NCI-H1417 (cell line): ENCODE measurements at regions not wholly inside any gene's neighbourhood (a gene's known extent, or its start where the extent isn't known, plus 50 kb on each side); places are given as distances from the start of the nearest gene placed in this dataset.
"Not testable (repeated sequence)": the region's sequence is repeated elsewhere in the genome, so short reads cannot be mapped to it uniquely, and the experiment has no call there.

Experiments used
- DNase-seq, 3 experiments: peaks; one replicate each; lab custom pipeline; 2025; lab: John Stamatoyannopoulos, UW

DNA sequence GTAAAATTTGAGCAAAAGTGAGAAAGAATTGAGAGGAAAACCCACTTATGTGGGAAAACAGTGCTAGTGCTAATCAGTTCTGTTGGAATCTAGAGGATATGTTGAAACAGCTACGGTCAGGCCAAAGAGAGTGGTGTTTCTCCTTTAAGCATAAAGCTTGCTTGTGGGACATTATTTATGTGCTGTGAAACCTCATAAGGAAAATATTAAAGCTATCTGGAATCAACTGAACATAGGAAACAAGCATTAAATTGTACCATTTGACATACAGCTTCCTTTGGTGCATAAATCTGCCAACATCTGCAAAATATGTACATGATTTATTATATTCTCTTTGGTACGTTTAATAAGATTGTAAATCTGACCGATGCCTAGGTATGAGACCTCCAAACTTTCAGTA is 182.5 kb upstream of the PDE10A start:
- no peak for DNase-seq

DNA sequence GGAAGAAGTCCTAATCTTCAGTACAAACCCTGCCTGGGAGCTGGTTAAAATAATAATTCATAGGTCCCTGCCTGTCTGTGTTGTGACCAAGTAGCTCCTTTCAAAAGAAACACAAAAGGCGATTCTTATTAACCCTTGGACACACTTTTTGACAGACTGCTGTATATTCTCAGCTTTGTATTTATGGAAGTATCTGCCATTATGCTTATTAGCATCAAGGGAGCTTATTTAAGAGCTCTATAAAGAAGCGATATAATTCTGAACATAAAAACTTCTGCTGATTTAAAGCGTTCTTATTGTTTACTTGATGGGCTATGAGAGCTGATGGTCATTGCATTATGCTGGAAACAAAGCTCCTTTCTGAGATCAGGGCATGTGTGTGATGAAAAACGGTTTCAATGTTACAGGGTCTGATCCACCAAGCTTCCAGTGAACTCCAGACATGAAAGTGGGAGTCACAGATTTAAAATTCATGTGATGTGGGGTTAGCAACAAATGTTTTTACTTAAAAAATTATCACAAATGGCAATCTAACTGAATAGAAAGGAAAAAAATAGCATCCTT is 181.8 kb upstream of the PDE10A start:
- no peak for DNase-seq

- no peak for DNase-seq
Observed at GRCh38 chr6:165844232-165844631, 181.2 kb upstream of the PDE10A start.

DNA sequence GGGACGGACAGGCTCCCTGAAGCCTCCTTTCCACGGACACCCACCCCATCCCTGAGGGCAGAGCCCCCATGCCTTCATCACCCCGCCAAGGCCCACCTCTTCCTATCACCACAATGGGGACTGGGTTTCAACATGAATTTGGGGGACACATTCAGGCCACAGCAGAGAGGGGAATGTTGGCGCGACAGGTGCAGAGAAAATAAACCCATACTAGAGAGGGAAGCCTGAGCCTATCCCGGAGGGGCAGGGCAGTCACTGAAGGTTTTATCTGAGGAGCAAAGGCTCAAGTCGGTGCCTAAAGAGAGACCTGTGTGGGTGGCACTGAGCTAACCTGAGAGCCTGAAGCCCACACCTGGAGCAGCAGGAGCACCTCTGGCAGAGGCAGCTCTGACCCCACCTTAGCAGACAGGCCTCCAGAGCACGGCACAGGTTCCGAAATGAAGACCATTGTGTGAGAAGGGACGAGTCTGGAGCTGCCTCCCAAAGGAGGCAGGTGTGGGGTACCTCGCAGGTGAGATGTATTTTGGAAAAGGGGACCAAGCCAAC is 180.6 kb upstream of the PDE10A start:
- DNase-seq = no peak

GRCh38 chr6:165843121-165843520 is 180.1 kb upstream of the PDE10A start:
- no peak for DNase-seq

GRCh38 chr6:165842281-165842936 is 179.4 kb upstream of the PDE10A start:
- no peak for DNase-seq

- DNase-seq = no peak
Observed at GRCh38 chr6:165841153-165841558, 178.1 kb upstream of the PDE10A start.

GRCh38 chr6:165837948-165838745 is 175.1 kb upstream of the PDE10A start:
- DNase-seq = no peak

DNA sequence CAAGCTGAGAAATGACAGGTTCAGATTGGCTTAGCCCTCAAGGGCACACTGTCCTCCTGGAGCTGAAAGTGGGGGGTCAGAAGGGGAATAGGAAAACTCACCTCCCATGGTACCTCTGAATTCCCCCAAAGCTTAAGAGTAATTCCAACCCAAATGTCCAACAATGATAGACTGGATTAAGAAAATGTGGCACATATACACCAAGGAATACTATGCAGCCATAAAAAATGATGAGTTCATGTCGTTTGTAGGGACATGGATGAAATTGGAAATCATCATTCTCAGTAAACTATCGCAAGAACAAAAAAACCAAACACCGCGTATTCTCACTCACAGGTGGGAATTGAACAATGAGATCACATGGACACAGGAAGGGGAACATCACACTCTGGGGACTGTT is 173.6 kb upstream of the PDE10A start:
- not testable (repeated sequence) for DNase-seq

- DNase-seq = no peak
Observed at GRCh38 chr6:165835410-165835851, 172.4 kb upstream of the PDE10A start.

- DNase-seq = peak in 2 of 3 experiments; percentile 15 to 36
Observed at GRCh38 chr6:165834613-165835259, 171.7 kb upstream of the PDE10A start.

GRCh38 chr6:165833355-165833754 is 170.3 kb upstream of the PDE10A start:
- peak in 1 of 3 experiments; percentile 15 for DNase-seq

DNA sequence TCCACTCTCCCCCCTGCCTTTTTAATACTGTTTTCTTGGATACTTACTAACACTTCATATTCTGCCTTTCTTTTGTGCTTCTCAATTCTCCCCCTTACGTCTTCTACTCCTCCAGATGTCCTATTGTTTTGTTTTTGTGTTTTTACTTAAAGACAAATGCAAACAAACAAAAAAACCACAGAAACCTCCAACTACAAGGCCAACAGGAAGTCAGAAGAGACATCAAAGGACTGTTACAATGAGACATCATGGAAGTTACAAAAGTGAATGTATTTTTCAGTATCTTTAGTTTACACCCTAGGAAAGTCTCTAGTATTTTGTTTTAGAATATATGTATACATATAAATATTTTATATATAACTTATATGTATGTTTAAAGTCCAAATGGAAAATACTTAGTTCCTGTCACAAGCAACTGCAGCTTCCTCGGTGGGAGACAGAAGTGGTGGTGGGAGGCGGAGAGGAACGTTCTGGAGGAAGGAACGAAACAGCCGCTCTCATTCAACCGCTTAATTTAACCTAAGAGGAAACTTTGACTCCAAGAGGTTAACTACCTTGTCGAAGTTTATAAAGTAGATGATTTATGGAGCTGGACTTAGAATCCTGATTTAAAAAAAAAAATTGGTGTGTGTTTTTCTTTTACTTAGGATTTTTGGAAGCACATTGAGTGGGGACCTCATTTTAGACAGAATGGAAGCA is 168.9 kb upstream of the PDE10A start:
- no peak for DNase-seq

DNA sequence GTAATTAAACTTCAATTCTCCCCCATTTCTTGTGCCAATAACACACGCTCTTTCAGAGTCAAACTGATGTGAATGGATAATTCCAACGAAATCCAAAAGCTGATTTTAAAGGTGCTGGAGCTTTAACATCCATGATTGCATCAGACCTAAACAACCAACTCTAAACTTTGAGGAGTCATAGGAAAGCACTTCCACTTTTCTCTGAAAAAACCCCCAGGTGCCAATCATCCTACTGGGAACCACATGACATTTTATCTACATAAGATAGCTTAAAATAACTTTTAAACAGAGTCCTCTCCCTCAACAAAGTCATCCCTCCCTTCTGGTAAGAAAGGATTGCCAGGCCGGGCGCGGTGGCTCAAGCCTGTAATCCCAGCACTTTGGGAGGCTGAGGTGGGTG is 167.7 kb upstream of the PDE10A start:
- no peak for DNase-seq

GRCh38 chr6:165829376-165829775 is 166.3 kb upstream of the PDE10A start:
- no peak for DNase-seq

- DNase-seq = no peak
Observed at GRCh38 chr6:165827190-165827518, 164.1 kb upstream of the PDE10A start.

DNA sequence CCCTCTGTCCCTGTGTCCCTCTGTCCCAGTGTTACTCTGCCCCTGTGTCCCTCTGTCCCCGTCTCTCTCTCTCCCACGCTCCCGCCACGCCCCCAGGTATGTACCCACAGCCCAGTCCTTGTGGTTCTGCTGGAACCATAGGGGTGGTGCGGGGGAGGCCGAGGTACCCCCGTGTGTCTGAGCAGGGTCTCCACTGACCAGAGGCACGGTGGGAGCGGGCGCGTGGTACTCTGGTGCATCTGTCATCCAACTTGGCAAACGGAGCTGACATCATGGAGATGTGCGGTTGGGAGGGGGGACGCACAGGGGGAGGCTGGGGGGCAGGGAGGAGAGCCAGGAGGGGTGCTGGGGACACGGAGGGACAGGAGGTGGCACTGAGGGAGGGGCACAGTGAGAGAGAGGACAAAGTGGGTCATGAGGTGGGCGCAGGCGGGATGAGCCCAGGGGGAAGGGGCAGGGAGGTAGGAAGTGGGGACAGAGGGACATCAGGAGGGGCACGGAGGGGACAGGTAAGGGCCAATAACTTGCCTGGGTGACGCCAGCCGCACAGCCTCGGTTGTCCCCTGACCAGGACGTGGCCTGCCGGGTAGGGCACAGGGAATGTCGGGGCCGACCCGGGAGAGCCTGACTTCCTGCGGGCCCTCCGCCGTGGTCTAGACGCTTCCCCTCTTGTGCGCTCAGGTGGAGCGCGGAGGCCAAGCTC is 163.6 kb upstream of the PDE10A start:
- no peak for DNase-seq

DNA sequence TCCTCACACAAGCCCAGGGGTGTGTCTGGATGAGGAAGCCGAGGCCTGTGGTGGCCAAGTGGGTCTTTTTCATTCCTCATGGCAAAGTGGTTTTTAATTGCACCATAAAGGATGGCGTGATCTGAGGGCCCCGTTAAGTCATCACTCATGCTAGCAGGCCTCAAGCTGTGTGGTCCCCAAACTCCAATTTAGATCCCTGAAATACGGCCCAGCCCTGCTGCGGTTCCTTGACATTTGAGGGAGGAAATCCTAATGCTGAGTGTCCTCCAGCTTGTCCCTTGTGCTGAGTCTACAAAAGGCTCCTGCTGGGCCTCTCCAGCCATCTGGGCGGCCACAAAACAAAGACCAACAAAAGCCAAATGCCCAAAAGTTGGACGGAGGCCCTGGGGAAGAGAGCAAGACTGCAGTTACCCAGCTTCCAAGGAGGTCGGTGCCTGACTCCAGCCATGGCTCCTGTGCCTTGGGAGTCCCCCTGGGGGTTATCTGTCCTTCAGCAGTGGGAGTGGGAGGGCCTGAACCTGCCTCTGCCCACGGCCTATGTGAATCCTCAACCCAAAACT is 162.3 kb upstream of the PDE10A start:
- DNase-seq = no peak

- DNase-seq = no peak
Observed at GRCh38 chr6:165823609-165824326, 160.7 kb upstream of the PDE10A start.

DNA sequence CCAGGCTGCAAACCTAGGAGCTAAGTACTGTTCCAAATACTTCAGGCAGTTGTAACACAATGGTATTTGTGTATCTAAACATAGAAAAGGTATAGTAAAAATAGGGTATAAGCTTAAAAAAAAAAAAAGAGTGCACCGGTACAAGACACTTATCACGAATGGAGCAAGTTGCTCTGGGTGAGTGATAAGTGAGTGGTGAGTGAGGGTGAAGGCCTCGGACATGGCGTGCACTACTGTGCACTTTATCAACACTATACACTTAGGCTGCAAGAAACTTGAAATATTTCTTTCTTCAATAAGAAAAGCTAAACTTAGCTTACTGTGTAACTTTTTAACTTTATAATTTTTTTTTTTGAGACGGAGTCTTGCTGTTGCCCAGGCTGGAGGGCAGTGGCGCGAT is 159.5 kb upstream of the PDE10A start:
- no peak for DNase-seq
